GM18519 (cell line): ENCODE measurements at regions not wholly inside any gene's neighbourhood (a gene's known extent, or its start where the extent isn't known, plus 50 kb on each side); places are given as distances from the start of the nearest gene placed in this dataset.
A peak's percentile ranks its signal among the peaks of the same experiment; 100 is the strongest.

Source experiments
- ATAC-seq: cut with Tn5 transposase; IDR thresholded peaks from one replicate; pipeline ENCODE4 v1.9.1; 2021; ENCODE audit warnings: mild to moderate bottlenecking, moderate library complexity; ENCODE audit not compliant: unreplicated experiment, low FRiP score

DNA sequence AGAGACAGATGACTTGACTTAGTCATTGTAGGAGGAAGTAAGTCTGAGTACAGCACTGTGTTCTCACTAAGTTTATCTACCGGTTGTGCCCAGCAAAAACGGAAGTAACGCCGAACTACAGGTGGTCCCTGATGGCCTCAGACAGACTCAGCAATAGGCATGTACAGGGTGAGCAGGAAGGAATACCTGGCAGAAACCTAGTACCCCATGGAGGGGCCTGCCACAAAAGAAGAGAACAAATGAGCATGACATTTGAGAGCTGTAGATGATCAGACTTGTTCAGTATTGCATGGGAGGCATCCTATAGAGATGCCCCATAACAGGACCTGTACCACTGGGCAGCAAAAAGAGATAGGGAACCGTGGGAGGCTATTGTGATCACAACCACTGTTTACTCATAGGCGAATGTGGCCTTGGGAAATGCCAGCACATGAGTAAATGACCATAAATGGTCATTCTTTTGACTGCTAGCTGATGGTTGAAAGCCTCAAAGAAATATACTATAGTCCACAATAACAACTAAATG lies 106.4 kb upstream of the TAB2 start:
- peak; percentile 43 for ATAC-seq

DNA sequence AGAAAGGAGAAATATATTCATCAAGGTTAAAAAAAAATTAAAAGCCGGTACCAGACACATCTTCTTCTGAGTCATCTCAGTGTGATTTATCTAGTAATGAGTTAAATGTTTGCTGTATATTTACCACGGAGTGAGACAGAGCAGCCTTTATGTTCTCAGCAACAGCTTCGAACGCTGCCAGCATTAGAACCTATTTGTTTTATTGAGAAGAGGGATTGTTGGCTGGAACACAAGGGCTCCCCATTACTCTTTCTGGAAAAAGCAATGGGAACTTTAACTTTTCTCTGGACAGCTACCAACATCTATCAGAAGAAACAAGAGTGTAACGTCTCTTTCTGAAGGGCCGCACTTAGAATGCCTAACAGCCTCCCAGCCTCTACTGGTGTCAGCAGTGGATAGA lies 105.3 kb upstream of the TAB2 start:
- no peak for ATAC-seq

DNA sequence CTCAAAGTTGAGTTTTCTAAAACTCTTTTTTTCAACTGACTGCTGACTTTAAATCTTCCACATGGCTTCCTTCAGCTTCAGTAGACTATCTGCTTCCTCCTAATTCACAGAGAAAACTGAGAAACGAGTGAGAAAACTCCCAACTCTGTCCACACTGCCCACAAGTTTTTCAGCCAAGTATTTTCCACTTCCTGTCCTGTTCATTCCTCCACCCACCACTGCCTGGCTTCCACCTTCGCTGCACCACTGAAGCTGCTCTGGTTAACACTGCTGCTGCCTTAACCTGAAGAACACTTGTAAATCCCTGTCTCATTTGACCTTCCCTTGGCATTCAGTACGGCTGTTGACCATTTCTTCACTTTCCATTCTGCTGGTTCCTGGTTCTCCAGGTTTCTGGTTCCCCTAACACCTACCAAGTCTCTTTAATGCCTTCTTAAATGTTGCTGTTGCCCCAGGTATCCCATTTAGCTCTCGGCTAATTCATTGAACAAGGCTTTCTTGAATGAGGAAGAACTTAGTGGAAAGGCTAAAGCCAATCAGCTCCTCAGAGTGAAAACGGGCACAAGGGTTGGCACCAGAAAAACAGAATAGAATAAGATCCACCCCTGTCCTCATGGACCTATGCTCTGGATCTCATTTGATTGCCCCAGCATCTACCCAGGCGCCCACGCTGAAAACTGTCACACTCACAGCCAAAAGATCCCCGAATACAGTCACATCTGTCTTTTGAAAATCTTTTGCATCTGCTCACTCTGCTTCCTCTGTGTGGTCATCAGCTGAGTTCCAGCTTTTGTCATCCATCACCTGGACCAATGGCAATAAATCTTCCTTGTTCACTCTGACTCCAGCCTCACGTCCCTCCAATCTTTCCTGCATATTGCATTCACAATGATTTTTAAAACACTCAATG lies 104.4 kb upstream of the TAB2 start:
- peak; percentile 31 for ATAC-seq

DNA sequence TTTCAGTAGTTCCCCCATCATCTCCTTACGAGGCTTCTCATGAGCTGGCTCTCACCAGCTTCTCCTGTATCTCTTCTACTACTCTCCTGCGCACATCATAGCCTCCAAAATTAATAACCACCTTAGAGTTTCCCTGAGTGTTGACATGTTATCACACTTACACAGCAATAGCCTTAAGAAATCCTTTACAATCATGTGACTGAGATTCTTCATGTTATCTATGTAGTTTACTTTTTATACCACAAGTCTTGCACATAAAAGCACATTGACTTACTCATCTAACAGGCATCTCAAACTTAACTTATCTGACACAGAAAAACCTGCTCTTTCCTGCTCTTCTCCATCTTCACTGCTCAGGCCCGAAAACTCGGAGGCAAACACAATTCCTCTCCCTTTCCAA lies 103.7 kb upstream of the TAB2 start:
- no peak for ATAC-seq

DNA sequence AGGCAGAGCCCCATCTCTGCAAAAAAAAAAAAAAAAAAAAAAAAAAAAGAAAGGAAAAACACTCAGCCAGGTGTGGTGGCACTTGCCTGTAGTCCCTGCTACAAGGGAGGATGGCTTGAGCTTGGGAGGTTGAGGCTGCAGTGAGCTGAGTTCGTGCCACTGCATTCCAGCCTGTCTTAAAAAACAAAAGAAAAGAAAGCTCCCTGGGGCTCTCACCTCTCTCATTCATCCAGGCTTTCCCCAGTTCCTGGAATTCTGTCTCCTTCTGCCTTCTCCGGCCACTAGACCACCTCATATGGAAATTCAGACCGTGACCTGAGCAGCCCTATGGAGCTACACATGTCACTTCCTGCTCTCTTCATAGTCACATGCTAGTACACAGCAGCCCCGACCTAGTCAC lies 101.1 kb upstream of the TAB2 start:
- no peak for ATAC-seq

DNA sequence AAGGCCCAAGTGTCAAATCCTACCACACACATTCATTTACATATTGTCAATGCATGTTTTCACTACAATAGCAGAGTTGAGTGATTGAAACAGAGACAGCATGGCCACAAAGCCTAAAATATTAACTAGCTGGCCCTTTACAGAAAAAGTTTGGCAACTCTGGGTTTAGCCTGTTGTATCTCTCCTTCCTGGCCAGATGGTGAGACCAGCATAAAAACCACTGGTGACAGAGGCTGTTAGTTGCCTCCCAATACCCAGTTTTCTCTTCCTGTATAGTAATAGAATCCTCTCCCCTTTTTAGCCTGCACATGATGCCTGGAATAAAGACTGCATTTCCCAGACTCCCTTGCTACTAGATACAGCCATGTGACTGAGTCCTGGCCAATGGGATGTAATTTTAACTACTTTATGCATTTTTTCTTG lies 100.0 kb upstream of the TAB2 start:
- no peak for ATAC-seq

DNA sequence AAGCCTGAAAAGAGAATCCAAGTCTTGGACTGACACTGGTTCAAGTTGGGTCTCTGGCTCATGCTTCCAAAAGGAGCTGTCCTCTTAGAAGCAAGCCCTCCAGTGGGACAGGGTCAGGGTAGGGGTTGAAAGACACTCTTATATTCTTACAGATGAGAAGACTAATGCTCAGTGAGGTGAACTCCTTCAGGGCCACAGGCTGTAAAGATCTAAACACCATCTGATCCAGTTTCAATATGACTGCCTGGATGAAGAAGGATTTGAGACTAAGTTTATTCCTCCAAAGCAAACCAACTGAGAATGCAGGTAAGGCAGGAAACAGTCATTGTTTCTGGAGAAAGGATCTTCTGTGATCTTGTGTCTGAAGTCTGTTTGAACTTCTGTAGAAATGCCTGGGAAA lies 99.0 kb upstream of the TAB2 start:
- ATAC-seq = no peak

DNA sequence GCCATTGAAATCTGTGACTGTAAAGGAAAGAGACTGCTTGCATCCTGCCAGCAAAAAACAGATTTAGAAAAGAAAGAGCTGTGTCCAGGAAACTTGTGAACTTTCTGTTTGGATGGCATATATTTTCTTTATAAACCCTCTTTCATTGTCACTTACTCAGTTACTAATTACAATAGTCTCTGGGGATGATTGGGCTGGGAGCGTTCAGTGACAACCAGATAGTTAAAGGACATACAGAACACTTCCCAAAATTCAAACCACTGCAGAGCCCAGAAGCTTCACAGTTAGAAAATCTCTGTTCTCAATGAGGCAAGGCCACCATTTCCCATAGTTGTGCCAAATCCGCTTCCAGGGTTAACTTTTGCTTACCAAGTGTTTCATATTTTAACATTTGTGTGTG lies 98.6 kb upstream of the TAB2 start:
- ATAC-seq = no peak

DNA sequence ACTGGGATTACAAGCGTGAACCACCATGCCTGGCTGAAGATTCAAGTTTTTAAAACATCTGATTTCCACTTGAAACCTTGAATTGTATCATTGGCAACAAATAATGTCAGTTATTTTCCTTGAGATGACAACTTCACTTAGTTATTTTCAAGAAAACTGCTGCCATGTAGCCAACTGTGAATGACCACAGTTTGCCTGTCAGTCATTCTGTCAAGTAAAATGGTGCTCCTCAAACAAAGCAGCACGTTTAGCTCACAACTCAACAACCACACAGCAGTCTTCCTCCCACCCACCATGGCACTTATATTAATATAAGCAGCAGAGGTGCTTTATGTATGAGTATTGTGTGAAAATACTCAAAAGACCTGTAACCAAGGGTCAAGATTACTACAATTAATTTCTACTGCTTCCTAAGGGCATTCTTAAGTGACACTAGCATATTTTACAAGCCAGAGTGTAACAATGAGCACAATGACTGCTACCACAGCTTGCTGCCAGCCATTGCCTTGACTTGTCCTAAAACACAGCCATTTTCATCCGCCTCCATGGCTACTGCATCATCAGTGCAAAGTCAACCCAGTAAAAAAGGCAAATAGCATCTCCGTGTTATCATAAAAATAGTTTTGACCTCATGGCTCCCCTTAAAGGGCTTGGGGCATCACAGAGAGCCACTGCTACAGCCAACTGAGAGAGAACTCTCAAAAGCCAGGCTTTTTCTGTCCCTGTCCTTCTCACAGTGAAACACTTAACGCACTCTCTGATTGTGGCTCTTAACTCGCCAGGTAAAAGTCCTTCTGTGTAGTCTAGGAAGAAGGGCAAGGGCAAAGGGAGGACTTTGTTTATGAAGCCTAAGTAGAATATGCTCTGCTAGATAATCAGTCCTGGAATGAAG lies 96.4 kb upstream of the TAB2 start:
- no peak for ATAC-seq

DNA sequence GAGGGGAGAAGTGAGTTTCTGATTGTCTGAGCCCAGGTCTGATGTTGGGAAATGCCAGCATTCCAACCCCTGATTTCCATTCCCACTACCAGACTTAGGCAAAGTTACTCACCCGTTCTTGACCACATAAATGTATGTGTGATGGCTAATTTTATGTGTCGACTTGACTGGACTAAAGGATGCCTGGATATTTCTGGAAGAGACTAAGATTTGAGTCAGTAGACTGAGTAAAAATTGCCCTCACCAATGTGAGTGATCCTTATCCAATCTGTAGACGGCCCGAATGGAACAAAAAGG lies 95.8 kb upstream of the TAB2 start:
- ATAC-seq = no peak

DNA sequence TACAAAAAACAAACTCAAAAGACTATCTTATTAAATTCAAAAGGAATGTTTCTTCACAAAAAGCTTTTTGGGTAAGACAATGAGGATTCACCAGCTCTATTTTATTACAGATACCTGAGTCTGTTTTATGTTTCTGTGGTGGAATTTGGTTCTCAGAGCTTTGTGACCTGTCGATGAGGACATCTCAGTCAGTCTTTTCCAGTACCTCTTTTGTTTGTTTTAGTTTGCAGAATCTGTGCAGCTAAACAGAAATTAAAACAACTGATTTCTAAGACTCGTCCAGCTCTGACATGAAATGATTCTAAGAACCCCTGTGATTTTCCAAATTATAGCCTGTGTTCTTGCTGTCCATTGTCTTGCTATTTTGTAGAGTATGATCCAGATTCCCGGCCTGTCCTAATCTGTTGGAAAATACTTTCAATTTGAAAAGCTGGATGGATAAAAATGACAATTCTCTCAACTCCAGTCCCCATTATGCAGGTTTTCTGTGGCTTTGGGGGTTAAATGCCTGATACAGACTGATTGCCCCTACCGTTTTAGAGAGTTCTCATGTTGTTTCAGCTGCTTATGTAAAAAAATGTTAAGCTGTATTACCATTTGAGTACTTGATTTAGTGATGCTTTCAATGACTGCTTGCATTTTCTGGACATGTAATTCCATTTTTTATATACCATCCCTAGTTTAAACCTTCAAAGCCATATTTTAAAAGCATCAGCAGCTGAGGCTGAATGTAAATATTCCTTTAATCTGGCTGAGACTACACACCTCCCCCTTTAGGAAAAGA lies 94.2 kb upstream of the TAB2 start:
- no peak for ATAC-seq

DNA sequence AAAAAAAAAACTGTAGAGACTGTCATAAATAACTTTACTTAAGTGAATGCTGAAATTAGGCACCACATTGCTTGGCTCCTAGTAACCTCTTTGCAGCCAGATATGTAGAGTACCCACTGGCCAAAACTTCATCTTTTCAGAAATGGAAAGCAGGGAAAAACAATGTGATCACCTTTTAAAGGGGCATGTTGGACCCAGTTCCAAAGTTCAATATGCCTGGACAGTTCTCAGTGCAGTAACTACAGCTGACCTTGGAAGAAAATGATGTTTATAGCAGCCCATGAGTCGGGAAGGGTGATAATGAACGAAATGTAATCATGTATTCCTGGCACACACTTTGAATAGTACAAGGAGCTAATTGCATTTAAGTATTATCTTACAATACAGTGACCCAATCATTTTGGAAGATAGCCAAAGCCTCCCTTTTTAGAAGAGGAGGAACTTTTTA lies 93.6 kb upstream of the TAB2 start:
- no peak for ATAC-seq

DNA sequence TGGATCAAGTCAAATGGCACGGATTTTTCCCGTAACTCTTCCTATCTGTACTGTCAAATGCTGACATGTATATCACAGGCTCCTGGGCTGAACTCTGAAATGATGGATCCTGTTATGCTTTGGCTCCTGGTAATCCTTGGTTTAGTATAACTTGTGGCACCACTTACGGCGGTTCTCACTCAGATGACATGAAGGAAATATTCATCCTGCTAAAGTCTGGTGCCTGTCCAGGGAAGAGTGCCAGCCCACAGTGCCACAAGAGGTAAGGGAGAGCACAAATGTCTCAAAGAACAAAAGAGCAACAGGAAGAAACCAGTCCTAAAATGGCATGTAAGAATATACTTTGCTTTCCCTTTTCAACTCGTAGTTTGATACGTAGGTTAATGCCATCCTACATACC lies 93.1 kb upstream of the TAB2 start:
- ATAC-seq = no peak

DNA sequence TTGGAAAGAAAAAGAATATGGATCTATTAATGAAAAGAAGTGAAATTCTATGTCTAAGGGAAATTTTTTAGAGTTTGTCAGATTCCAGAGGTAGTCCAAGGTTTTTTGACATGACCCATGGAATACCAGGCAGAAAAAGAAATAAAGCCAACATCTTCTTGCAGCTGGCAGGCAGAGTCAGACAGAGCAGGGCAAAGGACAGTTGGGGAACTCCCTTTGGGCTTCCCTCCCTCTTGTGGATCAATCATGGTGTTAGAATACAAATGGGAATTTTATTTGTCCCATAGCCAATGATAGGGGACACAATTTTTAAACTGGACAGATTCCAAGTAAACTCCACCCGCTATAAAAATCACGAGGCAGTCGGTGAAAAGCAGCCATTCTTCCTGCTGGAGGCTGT lies 92.1 kb upstream of the TAB2 start:
- no peak for ATAC-seq

DNA sequence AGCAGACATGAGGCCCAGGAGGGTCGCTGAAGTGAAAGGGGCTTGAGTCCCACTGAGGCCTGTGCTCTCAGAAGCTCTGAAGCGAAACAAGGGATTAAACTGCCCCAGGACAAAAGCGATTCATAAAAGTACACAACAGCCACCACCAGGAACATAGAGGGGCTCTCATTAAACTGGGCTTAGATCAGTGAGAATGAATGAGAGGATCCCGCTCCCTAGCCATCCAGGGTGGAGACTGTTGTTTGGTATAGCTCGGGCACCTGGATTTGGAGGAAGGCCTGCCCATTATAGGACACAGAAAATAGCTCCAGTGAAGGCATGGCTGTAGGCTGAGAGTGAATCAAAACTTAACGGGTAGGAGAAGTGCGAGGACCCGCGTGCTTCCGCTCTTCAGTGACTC lies 91.6 kb upstream of the TAB2 start:
- no peak for ATAC-seq

DNA sequence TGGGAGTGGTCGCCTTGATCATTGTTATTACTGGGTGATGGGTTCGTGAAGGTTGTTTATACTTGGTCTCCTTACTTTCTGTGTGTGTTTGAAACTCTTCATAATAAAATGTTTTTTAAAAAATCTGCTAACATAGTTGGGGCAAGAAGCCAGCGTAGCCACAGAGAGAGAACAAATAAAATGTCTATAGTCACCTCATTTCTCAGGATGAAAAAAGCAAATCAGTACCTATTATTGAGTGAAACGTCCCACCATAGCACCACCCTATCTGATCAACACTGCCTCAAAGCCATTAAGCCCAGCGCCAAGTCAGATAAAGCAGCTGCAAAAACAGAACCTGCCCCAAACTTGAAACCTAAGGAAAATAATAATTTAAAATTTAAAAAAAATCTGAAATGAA lies 89.7 kb upstream of the TAB2 start:
- ATAC-seq = no peak

DNA sequence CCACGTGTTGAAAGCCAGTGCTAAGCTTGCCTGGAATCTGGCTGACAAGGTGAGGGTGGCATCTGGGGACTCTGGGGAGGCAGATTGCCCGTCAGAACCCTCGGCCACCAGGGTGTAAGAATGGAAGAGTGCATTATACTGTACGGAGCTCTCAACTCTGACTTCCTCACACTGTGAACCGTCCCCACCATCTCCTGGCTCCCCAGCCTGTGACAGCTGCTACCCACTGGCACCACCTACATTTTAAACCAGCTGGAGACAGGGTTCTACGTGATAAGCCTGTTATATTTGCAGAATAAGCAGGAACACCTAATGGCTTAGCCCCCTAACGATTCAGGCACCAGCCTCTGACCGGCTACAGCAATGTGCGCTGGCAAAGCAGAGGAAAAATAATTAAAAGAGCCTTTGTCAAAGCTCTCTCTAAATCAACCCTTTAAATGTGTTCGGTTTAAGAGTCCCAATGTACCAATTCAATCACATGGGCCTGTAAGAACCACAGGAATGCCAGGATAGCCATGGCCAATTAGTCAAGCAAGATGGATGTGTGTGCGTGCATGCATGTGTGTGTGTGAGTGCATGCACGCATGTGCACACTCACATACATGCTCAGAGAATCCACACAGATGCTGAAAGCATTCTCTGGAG lies 89.1 kb upstream of the TAB2 start:
- ATAC-seq = no peak

DNA sequence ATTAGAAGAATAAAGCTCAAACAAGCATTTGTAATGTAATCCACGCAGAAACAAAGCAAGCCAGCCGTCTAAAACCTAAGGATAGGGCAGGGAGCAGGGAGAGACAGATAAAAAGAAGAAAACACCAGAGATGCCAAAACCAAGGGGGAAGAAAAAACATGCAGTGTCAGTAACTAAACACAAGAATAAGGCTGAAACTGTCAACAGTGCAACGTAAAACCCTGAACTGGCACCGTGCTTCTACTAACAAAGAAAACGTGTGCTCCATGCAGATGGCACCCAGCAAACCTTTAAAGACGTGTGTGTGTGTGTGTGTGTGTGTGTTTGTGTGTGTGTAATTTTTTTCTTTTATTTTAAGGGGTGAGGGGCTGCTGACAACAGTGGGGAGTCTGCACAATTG lies 88.4 kb upstream of the TAB2 start:
- ATAC-seq = no peak

DNA sequence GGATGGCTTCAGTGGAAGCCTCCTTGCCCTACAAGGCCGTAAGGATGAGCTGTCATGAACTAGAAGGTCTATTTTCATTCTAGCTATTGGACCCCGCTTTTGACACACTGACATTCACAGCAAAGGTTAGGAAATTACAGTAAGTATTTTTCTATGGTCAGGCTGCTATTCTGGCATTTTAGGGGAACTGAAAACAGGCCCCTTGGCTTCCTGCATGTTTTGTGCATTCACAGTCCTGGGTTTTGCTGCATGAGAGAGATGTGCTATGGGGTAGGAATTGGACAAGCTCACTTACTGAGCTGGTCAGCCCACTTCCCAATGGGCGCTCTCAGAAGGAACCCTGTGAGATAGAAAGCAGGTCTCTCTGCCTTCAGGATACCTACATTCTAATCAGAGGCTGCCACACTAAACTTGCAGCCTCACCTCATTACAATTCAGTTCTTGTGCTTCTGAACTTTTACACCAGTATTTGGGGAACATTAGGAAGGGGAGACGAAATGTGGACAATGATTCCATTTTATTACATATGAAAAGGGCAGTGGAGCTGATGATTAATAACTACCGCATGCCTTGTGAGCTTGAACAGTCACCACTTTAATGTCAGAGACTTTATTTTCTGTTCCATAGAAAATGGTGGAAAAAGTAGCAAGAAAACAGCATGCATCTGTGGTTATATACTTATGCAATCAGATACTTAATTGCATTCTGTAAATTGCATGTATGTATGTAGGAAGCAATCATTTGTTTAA lies 86.6 kb upstream of the TAB2 start:
- no peak for ATAC-seq

DNA sequence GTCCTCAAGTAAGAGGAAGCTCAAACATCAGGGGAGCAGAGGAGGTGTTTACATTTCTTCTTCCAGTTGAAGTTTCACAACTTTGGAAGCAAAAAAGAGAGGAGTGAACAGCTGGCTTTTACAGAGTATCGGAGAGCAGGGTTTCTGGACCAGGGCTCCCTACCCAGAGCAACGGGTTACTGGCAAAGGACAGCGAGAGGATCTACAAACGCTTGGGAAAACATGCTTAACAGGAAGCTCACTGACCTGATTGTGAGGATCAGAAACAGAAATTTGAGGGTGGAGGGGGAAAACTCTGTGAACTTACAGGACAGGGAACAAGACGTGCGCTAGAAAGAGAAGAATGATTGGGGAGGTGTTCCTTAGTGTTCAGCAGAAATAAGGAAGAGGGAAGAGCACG lies 85.7 kb upstream of the TAB2 start:
- no peak for ATAC-seq
